ENCODE measurements at regions not wholly inside any gene's neighbourhood (a gene's known extent, or its start where the extent isn't known, plus 50 kb on each side); places are given as distances from the start of the nearest gene placed in this dataset.

GRCh38 chr20:24815196-24815815 is 133.8 kb upstream of the CST7 start:
- Histone ChIP-seq H4K20me1 (ENCODE audit: insufficient read depth, low read length, poor library complexity, severe bottlenecking) (no peaks in the 10 kb centered on the region), H2AFZ (ENCODE audit: low read length) (no peak overlapping the region), H3K27me3 (ENCODE audit: insufficient read depth, low read length, poor library complexity, severe bottlenecking) (no peaks in the 10 kb centered on the region), H3F3A (ENCODE audit: low read depth) (no peaks in the 10 kb centered on the region), H3K9me3 (ENCODE audit: insufficient read depth, low read depth, low read length) (no peaks in the 10 kb centered on the region; the same call in 1 of the 2 replicates), H3K9me2 (replicated peaks; ENCODE audit: low read depth, low read length) (no peaks in the 10 kb centered on the region), H3K9ac (ENCODE audit: low read depth, low read length, poor library complexity, severe bottlenecking) (no peak overlapping the region), H3K36me3 (ENCODE audit: insufficient read depth, low read length) (no peaks in the 10 kb centered on the region), H3K79me2 (ENCODE audit: insufficient read depth, low read length) (no peaks in the 10 kb centered on the region), H3K4me2 (ENCODE audit: low read depth, low read length, poor library complexity, severe bottlenecking) (no peak overlapping the region), H3K4me1 (ENCODE audit: insufficient read depth, low read length, poor library complexity, severe bottlenecking) (no peaks in the 10 kb centered on the region), H3K4me3 (ENCODE audit: low read length, poor library complexity, severe bottlenecking) (no peak overlapping the region)
- TF ChIP-seq CTCF (conservative IDR thresholded peaks at IDR 0.05; ENCODE audit: low read length) (no peak), EZH2phosphoT487 (IDR thresholded peaks at IDR 0.05; ENCODE audit: borderline replicate concordance) (no peak)

GRCh38 chr20:24815931-24816330 is 133.1 kb upstream of the CST7 start:
- no peak overlapping the region for H2AFZ ChIP-seq (ENCODE audit: low read length)
- H3K4me1 ChIP-seq (ENCODE audit: insufficient read depth, low read length, poor library complexity, severe bottlenecking) = no peaks in the 10 kb centered on the region
- TF ChIP-seq EZH2phosphoT487 (IDR thresholded peaks at IDR 0.05; ENCODE audit: borderline replicate concordance) (no peak), CTCF (conservative IDR thresholded peaks at IDR 0.05; ENCODE audit: low read length) (no peak)
- H3K9ac ChIP-seq (ENCODE audit: low read depth, low read length, poor library complexity, severe bottlenecking) = no peak overlapping the region
- no peaks in the 10 kb centered on the region for H3K79me2 ChIP-seq (ENCODE audit: insufficient read depth, low read length)
- H4K20me1 ChIP-seq (ENCODE audit: insufficient read depth, low read length, poor library complexity, severe bottlenecking) = no peaks in the 10 kb centered on the region
- no peaks in the 10 kb centered on the region for H3K36me3 ChIP-seq (ENCODE audit: insufficient read depth, low read length)
- H3K9me2 ChIP-seq (replicated peaks; ENCODE audit: low read depth, low read length) = no peaks in the 10 kb centered on the region
- no peak overlapping the region for H3K4me3 ChIP-seq (ENCODE audit: low read length, poor library complexity, severe bottlenecking)
- H3F3A ChIP-seq (ENCODE audit: low read depth) = no peaks in the 10 kb centered on the region
- no peak overlapping the region for H3K4me2 ChIP-seq (ENCODE audit: low read depth, low read length, poor library complexity, severe bottlenecking)
- no peaks in the 10 kb centered on the region; the same call in 1 of the 2 replicates for H3K9me3 ChIP-seq (ENCODE audit: insufficient read depth, low read depth, low read length)
- H3K27me3 ChIP-seq (ENCODE audit: insufficient read depth, low read length, poor library complexity, severe bottlenecking) = no peaks in the 10 kb centered on the region

GRCh38 chr20:24816431-24816830 is 132.6 kb upstream of the CST7 start:
- H3K4me3 ChIP-seq (ENCODE audit: low read length, poor library complexity, severe bottlenecking) = no peak overlapping the region
- H3K4me1 ChIP-seq (ENCODE audit: insufficient read depth, low read length, poor library complexity, severe bottlenecking) = no peaks in the 10 kb centered on the region
- no peak overlapping the region for H3K9ac ChIP-seq (ENCODE audit: low read depth, low read length, poor library complexity, severe bottlenecking)
- H3K4me2 ChIP-seq (ENCODE audit: low read depth, low read length, poor library complexity, severe bottlenecking) = no peak overlapping the region
- H3K9me2 ChIP-seq (replicated peaks; ENCODE audit: low read depth, low read length) = no peaks in the 10 kb centered on the region
- H4K20me1 ChIP-seq (ENCODE audit: insufficient read depth, low read length, poor library complexity, severe bottlenecking) = no peaks in the 10 kb centered on the region
- H3K36me3 ChIP-seq (ENCODE audit: insufficient read depth, low read length) = no peaks in the 10 kb centered on the region
- no peaks in the 10 kb centered on the region for H3F3A ChIP-seq (ENCODE audit: low read depth)
- H3K27me3 ChIP-seq (ENCODE audit: insufficient read depth, low read length, poor library complexity, severe bottlenecking) = no peaks in the 10 kb centered on the region
- no peaks in the 10 kb centered on the region for H3K79me2 ChIP-seq (ENCODE audit: insufficient read depth, low read length)
- no peak overlapping the region for H2AFZ ChIP-seq (ENCODE audit: low read length)
- H3K9me3 ChIP-seq (ENCODE audit: insufficient read depth, low read depth, low read length) = no peaks in the 10 kb centered on the region; the same call in 1 of the 2 replicates
- TF ChIP-seq CTCF (conservative IDR thresholded peaks at IDR 0.05; ENCODE audit: low read length) = no peak
- TF ChIP-seq EZH2phosphoT487 (IDR thresholded peaks at IDR 0.05; ENCODE audit: borderline replicate concordance) = no peak

Data from Loucy (cell line).